ENCODE measurements at regions not wholly inside any gene's neighbourhood (a gene's known extent, or its start where the extent isn't known, plus 50 kb on each side); places are given as distances from the start of the nearest gene placed in this dataset.

GRCh38 chr13:20320885-20321284 is 88.8 kb upstream of the GJB6 start:
- TF ChIP-seq EP300 (IDR thresholded peaks at IDR 0.05), result no peak
- TF ChIP-seq CTCF (IDR thresholded peaks at IDR 0.05), result no peak
- TF ChIP-seq POLR2AphosphoS5 (IDR thresholded peaks at IDR 0.05), result no peak
- no peak for TF ChIP-seq POLR2A (IDR thresholded peaks at IDR 0.05)
- H3K36me3 ChIP-seq, result no peaks in the 10 kb centered on the region
- no peaks in the 10 kb centered on the region for H3K4me1 ChIP-seq
- ATAC-seq, result no peak
- H3K27me3 ChIP-seq, result peaks cover 9% of the 10 kb centered on the region
- no peak overlapping the region for H3K27ac ChIP-seq
- no peak overlapping the region for H3K4me3 ChIP-seq
- WGBS, 2 donors (ENCODE audit: low coverage in 1 of 2), result 80 to 81% methylated on average over 4 to 5 of the region's 8 CpGs
- H3K9me3 ChIP-seq, result peaks cover 0 to 17% (median 0%) of the 10 kb centered on the region in 3 donors

- Histone ChIP-seq H3K27ac (no peak overlapping the region), H3K27me3 (peaks cover 9% of the 10 kb centered on the region), H3K4me1 (no peaks in the 10 kb centered on the region), H3K9me3 (no peaks in the 10 kb centered on the region), H3K4me3 (no peak overlapping the region), H3K36me3 (no peaks in the 10 kb centered on the region)
- WGBS, 2 donors (ENCODE audit: low coverage in 1 of 2), result 77 to 89% methylated on average over 4 of the region's 5 CpGs
- ATAC-seq, result no peak
- TF ChIP-seq CTCF (IDR thresholded peaks at IDR 0.05) (no peak), POLR2A (IDR thresholded peaks at IDR 0.05) (no peak), POLR2AphosphoS5 (IDR thresholded peaks at IDR 0.05) (no peak), EP300 (IDR thresholded peaks at IDR 0.05) (no peak)
These were observed 81.8 kb upstream of the GJB6 start for GRCh38 chr13:20313896-20314295.

DNA sequence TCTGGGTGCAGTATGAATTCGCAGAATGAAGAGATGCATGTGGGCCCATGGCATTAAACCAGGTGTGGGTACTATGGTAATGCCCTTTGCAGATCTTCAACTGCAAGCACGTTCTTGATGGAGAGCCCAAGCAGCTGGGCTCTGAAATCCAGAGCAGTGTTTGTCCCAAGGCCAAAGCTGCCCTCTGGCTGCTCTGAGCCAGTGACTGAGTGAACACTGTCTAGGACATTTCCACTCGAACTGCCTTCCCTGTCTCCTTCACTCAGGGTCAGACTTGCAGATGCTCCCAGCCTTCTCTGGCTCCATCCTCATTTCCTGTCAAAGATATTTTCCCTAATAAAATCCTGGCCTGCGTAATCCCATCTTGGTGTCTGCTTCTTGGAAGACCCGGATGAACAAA is 80.2 kb upstream of the GJB6 start:
- Histone ChIP-seq H3K27ac (no peak overlapping the region), H3K27me3 (no peaks in the 10 kb centered on the region), H3K4me1 (no peaks in the 10 kb centered on the region), H3K36me3 (no peaks in the 10 kb centered on the region), H3K9me3 (peaks cover 0 to 15% (median 0%) of the 10 kb centered on the region in 3 donors), H3K4me3 (no peak overlapping the region)
- no peak for ATAC-seq
- no peak for TF ChIP-seq EP300 (IDR thresholded peaks at IDR 0.05)
- TF ChIP-seq POLR2A (IDR thresholded peaks at IDR 0.05), result no peak
- TF ChIP-seq POLR2AphosphoS5 (IDR thresholded peaks at IDR 0.05), result no peak
- no peak for TF ChIP-seq CTCF (IDR thresholded peaks at IDR 0.05)
- 69% methylated on average over 3 of the region's 5 CpGs; no CpG with 5 or more reads in 1 of the 2 donors for WGBS, 2 donors (ENCODE audit: low coverage in 1 of 2)

DNA sequence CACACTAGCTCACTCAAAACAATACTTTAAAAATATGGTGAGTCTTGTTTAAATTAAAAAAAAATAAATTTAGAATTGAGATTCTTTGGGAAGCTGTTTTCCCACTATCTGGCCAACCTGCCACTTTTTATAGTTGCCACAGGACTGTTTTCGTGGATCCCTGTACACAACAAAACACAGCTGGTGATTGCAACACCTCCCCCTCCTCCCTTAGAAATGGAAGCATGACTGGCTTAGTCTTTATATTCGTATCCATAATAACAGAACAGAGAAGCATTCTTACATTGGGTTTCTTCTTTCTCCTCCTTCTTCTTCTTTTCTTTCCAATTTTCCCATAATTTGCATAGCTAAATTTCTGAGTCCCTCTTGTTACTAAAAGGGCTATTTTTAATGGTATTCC is 79.5 kb upstream of the GJB6 start:
- Histone ChIP-seq H3K27me3 (no peaks in the 10 kb centered on the region), H3K4me1 (no peaks in the 10 kb centered on the region), H3K27ac (no peak overlapping the region), H3K4me3 (no peak overlapping the region), H3K9me3 (peaks cover 0 to 19% (median 0%) of the 10 kb centered on the region in 3 donors), H3K36me3 (no peaks in the 10 kb centered on the region)
- no peak for ATAC-seq
- WGBS, 2 donors (ENCODE audit: low coverage in 1 of 2), result 54 to 100% methylated on average over 1 to 2 of the region's 2 CpGs
- TF ChIP-seq POLR2A (IDR thresholded peaks at IDR 0.05) (no peak), POLR2AphosphoS5 (IDR thresholded peaks at IDR 0.05) (no peak), CTCF (IDR thresholded peaks at IDR 0.05) (no peak), EP300 (IDR thresholded peaks at IDR 0.05) (no peak)

DNA sequence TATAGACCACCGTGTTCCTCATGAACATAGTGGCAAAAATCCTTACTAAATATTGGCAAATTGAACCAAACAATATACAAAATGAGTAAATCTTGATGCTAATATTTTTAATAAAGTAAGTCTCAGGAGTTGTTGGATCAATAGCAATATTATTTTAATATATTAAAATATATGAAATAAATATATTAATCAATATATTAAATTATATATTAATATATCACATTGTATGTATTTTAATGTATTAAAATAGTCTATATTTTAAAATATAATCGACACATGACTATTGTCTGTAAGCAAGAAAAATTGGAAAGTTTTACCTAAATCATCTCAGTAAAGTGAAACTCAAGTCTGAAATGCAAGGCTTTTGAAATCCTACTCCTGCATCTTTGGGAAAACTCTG is 78.9 kb upstream of the GJB6 start:
- Histone ChIP-seq H3K4me3 (no peak overlapping the region), H3K4me1 (no peaks in the 10 kb centered on the region), H3K36me3 (no peaks in the 10 kb centered on the region), H3K27me3 (peaks cover 4% of the 10 kb centered on the region), H3K9me3 (peaks cover 0 to 19% (median 0%) of the 10 kb centered on the region in 3 donors), H3K27ac (no peak overlapping the region)
- no peak for TF ChIP-seq POLR2AphosphoS5 (IDR thresholded peaks at IDR 0.05)
- TF ChIP-seq EP300 (IDR thresholded peaks at IDR 0.05), result no peak
- TF ChIP-seq POLR2A (IDR thresholded peaks at IDR 0.05), result no peak
- TF ChIP-seq CTCF (IDR thresholded peaks at IDR 0.05), result no peak
- ATAC-seq, result no peak
- 90 to 95% methylated on average over 2 of the region's 2 CpGs for WGBS, 2 donors (ENCODE audit: low coverage in 1 of 2)
